Activated CD4-positive, alpha-beta T cell treated with anti-CD3 and anti-CD28 coated beads for 48 hours (primary cell): ENCODE measurements at regions not wholly inside any gene's neighbourhood (a gene's known extent, or its start where the extent isn't known, plus 50 kb on each side); places are given as distances from the start of the nearest gene placed in this dataset.
"Not testable (repeated sequence)": the region's sequence is repeated elsewhere in the genome, so short reads cannot be mapped to it uniquely, and the experiment has no call there.

Source experiments
- DNase-seq: peaks from one replicate; pipeline ENCODE4 v3.0.0-alpha.2; 2020

- no peak for DNase-seq
Measured at GRCh38 chr16:87123356-87124001, 193.7 kb downstream of the C16orf95 start.

GRCh38 chr16:87124405-87124804, 192.8 kb downstream of the C16orf95 start:
- DNase-seq: not testable (repeated sequence)

DNA sequence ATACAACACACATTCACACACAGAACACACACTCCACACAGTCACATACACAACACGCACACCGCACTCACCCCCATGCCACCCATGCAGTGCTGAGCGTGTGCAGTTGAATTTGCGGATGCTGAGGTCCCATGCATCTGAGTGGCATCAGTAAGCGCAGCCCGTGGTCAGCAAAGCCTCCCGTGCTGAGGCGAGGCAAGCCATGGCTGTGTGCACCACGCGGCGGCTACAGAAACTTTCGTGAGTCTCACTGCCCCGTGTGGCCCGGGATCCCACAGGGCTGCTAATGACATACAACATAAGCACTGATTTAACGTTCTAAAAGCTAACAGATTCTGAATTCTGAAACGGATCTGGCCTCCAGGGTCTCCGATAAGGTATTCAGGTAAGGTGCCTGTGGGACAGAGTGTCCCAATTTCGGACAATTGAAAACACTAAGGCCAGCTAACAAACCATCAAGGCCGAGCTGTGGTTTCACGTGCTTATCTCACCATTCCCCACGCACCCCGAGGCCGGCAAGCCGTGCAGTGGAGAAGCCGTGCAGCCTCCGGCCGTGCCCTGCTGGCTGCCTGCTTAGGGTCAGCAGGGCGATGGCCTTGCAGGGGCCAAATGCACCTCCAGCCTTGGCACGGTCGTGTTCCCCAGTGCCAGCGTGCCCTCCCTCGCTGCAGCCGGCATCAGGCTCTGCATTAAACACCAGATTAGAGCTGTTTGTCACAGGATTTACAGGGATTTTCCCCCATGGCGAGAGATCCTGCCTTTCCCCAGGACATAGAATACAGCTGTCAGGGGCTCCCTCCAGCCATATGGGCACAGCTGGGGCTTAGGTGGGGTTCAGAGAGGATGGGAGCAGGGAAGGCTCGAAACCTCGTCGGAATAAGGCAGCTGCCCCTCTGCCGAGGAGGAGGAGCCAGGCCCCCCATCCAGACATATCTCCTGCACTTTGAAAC, 191.7 kb downstream of the C16orf95 start:
- no peak for DNase-seq

DNA sequence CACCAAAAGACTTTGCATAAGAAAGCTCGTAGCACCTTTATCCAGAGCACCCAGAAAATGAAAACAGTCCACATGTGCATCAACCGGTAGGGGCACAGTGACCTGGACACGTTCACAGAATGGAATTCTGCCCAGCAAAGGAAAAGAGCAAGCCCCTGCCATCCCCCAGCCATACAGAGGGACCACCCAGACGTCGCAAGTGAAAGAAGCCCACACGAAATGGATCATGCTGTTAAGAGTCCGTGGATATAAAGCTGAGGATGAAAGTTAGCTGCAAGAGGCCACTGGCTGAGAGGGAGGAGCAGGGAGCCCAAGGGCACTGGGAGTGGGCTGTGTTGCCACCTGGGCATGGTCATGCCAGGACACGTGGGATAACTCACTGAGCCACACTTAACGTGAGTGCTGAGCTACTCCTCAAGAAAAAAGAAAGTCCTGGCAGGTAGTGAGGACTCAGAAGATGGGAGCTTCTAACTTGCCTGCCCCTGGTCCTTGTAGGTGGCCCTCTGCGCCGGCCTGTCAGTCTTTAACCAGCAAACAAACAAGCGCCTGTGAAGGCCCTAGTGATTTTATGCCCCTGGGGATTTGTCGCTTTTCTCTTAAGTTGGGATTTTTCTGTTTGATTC, 190.7 kb downstream of the C16orf95 start:
- no peak for DNase-seq

- DNase-seq: no peak
Measured at GRCh38 chr16:87127061-87127765, 190.0 kb downstream of the C16orf95 start.

DNA sequence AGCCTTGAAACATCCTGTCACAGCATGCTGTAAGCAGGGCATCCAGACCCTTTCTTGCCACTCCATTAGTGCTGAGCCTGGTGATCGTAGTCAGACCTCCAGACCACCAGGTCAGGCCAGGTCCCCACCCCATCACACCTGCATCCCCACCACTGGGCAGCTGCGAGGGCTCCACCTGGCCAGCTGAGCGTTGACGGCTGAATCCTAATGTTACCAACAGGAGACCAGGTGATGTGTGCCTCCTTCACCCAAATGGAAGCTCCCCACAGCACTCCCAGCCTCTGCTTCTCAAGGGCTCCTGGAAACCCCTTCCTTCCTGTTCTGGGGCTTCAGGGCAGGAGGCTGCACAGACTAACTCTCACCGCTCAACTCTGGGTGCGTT, 189.4 kb downstream of the C16orf95 start:
- no peak for DNase-seq

- DNase-seq: no peak
Measured at GRCh38 chr16:87129771-87130170, 187.4 kb downstream of the C16orf95 start.

- DNase-seq: no peak
Measured at GRCh38 chr16:87131061-87131995, 185.9 kb downstream of the C16orf95 start.

GRCh38 chr16:87131996-87132345, 185.2 kb downstream of the C16orf95 start:
- no peak for DNase-seq

GRCh38 chr16:87132361-87133014, 184.7 kb downstream of the C16orf95 start:
- DNase-seq: no peak

DNA sequence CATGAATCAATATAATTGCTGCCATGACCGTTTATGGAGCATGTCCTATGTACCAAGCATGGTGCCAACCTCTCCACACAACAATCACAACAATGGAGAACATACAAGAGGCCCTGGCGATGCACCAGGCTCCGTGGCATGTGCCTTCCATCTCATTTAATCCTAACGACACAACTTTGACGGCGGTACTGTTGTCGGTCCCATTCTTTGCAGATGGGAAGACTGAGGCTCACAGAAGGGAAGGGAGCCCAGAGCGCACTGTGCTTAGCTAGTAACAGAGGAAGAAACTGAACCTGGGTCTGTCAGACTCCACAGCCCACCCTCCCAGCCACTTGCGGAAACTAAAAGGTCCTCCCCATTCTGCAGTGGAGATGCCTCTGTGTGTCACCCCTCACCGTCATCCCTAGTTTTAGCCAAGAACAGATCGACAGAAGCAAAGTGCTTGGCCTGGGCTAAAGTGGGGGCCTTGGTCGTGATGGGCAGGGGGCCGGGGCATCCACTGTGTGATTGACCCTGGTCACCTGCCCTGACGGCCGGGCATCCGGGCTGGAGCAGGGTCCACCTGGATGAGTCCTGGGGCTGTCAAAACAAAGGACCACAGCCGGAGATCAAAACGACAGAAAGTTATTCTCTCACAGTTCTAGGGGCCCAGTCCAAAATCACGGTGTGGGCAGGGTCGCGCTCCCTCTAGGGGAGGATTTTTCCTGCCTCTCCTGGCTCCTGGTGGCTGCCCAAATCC, 183.9 kb downstream of the C16orf95 start:
- no peak for DNase-seq

GRCh38 chr16:87133966-87134627, 183.1 kb downstream of the C16orf95 start:
- DNase-seq: no peak

DNA sequence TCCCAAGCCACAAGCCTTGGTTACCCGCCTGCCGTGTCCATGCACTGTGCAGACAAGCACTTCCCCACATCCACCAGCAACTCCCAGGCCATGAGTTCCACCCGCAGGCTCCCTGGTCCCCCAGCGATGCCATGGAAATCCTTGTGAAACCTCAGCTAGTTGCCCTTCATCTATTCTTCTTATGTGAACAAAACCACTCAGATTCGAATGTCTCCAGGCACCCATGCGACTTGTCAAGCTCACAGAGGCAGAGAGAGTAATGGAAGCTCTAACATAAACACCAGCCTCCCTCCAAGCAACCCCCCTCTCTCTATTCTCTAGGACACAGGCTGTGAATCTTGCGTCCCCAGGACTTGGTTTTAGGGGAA, 182.6 kb downstream of the C16orf95 start:
- no peak for DNase-seq

- no peak for DNase-seq
Measured at GRCh38 chr16:87135246-87136030, 181.8 kb downstream of the C16orf95 start.

DNA sequence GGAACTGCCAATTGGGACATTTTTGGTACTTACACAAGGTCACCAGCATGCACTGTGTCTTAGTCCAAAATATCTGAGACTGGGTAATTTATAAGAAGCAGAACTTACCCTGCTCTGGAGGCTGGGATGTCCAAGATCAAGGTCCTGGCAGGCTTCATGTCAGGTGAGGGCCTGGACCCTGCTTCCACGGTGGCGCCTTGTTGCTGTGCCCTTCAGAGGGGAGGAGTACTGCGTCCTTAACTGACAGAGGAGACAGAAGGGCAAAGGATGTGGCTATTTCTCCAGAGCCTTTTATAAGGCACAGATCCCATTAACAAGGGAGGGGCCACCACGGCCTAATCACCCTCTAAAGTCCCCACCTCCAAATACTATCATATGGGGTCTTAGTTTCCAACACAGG, 178.9 kb downstream of the C16orf95 start:
- DNase-seq: no peak

DNA sequence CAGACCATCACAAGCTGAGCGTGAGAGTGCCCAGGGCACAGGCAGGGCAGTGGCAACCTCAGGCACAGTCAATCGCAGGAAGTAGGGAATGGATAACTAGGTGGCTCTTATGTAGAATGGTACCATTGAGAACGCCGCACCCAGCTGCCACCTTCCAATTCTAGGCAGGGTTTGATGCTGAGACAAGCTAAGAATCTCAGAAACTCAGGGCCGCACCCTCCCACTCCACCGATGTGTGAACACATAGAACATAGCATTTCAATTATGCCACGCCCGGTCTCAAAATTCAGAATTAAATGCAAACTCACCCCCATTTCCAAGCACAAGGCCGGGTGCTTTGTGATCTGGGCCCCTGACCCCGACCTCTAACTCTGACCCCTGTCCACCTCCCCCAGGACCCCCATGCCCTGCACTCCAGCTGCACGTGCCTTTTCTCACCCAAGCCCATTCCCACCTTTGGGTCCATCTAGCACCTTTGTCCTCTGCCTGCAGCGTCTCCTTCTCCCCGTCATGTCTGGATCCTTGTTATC, 178.4 kb downstream of the C16orf95 start:
- no peak for DNase-seq

DNA sequence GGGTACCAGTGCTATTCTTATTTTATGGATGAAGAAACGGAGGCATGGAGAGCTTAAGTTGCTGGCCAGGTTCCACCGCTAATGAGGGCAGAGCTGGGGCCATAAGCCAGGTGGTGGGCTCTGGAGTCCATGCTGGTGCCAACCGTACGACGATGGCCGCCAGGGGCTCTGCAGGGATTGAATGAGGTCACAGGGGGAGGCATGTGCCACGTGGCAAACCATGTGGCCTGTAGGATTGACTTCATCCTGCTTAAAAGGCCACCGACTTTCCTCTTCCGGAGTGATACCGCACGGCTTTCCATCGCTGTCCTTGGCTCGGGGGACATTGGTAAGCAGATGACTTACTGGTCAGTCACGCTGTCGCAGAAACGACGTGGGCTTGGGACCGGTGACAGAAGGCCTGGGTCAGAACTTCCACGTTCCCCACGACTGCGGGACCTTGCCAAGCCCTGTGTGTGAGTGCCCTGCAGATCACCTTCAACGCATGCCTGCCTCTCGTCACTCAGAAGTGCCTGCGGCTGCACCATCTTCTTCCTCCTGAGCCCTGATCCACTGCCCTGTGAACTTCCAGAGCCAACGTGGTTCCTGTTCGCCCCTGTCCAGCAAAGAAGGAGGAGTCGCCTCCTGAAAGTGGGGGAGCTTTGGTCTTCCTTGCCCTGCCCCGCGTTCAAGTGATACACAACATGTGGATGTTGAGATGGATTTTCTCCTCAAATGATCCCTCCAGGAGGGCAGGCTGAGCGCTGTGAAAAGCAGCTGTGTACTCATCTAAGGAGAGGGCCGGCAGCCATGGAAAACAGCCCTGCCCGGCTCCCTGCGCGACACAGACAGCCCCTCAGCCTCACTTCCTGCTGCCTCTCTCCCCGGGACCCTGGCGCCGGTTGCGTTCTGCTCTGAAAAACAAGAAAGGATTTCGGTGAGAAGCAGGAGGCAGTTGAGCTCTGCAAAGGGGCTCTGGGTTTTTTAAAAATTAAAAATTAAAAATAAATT, 176.7 kb downstream of the C16orf95 start:
- no peak for DNase-seq

- DNase-seq: no peak
Measured at GRCh38 chr16:87141402-87141801, 175.8 kb downstream of the C16orf95 start.
